Activated CD8-positive, alpha-beta memory T cell treated with anti-CD3 and anti-CD28 coated beads for 36 hours (primary cell): ENCODE measurements at regions not wholly inside any gene's neighbourhood (a gene's known extent, or its start where the extent isn't known, plus 50 kb on each side); places are given as distances from the start of the nearest gene placed in this dataset.

Experiments
- CTCF ChIA-PET: fragments of 350-600 bp; sonication (Branson Sonifier 250); formaldehyde crosslinking; loops from one replicate; lab custom pipeline; 2021; ENCODE audit warnings: antibody characterized with exemption; lab: Charles Lee
- POLR2A ChIA-PET: fragments of 350-600 bp; sonication (Branson Sonifier 250); formaldehyde crosslinking; loops from one replicate; lab custom pipeline; 2021; ENCODE audit warnings: antibody characterized with exemption; lab: Charles Lee

DNA sequence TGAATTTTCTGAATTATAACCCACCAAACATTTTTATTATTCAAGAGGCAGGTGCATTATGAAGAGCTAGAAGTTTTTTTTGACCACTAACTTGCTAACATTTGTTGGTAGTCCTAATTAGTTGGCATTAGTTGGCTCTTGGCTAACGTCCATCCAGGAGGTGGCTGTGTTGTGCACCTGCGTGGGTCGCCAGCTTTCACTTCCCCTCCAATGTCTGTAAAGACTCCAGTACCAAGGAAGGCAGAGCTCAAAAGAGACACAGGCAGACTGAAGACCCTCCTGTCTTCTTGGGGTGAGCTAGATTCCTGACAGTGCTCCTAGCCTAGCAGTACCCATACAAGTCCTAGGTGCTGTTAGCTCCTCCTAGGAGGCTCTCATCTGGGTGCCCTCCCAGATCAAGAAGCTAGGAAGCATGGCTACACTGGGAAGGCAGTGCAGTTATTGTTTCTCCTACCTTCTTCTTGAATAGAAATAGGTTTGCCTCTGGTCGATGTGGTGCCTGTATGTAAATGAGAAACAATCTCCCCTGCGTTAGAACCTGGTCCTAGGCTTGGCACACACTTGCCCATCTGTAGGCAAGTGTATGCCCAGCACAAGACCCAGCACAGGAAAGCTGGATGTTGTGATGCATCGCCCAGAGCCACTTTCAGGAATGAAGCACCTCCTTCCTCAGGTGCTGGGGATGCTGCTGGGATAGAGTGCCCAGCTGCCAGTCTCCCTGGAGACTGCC is 190.9 kb downstream of the ICE1 start:
- CTCF ChIA-PET, result no interaction called here
- POLR2A ChIA-PET, result interaction anchor here (0.7 kb wide), 1 partner anchor 106 kb away, joined by 4 read pairs; no protein-coding TSS in a partner anchor

GRCh38 chr5:5612096-5612495 is 189.6 kb downstream of the ICE1 start:
- ChIA-PET POLR2A (no interaction called here), CTCF (no interaction called here)

DNA sequence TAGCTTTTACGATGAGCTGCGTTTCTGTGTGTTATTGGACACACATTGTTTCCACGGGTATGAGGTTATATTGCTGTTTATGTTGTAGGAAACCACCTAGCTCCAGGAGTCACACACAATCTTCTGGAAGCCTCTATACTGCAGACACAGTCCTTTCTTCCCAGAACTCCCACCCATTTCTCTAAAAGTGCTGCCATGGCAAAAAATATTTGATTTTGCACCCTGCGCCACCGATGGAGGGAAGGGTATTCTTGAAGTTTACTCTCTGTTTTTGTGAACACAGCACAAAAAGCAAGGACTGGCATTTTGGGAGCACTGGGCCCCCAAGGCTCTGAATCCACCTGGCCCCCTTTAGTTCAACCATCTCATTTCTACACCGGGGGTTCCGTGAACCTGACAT is 187.5 kb downstream of the ICE1 start:
- POLR2A ChIA-PET, result no interaction called here

DNA sequence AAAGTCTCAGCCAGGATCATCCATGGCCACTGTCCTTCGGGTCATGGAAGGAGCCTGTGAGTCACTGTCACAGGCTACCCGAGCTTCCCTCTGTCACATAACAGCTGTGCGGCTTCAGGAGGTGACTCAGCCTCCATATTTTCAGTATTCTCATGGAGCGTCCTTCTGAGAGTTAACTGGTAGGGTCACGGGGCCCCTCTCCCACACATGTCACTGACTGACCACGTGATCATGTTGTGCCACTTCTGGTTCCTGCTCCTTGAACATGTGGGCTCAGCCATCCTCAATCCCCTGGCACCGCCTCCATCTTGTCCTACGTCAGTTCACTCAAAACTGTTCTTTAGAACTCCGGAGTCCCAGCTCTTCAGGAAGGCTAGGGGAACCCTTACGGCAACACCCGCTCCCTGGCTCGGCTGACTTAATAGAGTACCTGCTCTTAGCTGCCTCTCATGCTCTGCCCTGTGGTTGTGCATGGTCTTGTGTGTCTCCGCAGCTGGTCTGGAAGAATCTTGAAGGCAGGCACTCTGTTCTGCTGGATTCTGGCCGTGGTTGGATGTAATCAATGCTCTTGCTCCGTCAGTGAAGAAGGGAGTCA is 182.8 kb downstream of the ICE1 start:
- ChIA-PET POLR2A (no interaction called here), CTCF (no interaction called here)

More for the DNA sequence above, 187.5 kb downstream of the ICE1 start:
- CTCF ChIA-PET, result no interaction called here

- POLR2A ChIA-PET, result no interaction called here
- CTCF ChIA-PET, result no interaction called here
Measured at GRCh38 chr5:5602554-5602953, 180.1 kb downstream of the ICE1 start.

GRCh38 chr5:5598547-5599113 is 176.2 kb downstream of the ICE1 start:
- POLR2A ChIA-PET, result no interaction called here
- CTCF ChIA-PET, result no interaction called here

DNA sequence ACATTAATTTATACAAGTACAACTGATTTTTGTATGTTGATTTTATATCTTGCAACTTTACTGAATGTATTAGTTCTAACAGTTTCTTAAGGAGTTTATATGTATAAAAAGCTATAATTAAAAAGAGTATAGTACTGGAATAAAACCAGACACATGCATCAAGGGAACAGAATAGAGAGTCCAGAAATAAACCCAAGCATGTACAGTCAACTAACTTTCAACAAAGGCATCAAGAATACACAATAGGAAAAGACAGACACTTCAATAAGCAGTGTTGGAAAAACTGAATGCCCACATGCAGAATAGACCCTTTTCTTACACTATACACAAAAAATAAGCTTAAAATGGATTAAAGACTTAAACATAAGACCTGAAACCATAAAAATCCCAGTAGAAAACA is 170.9 kb downstream of the ICE1 start:
- POLR2A ChIA-PET, result no interaction called here
- CTCF ChIA-PET, result no interaction called here

DNA sequence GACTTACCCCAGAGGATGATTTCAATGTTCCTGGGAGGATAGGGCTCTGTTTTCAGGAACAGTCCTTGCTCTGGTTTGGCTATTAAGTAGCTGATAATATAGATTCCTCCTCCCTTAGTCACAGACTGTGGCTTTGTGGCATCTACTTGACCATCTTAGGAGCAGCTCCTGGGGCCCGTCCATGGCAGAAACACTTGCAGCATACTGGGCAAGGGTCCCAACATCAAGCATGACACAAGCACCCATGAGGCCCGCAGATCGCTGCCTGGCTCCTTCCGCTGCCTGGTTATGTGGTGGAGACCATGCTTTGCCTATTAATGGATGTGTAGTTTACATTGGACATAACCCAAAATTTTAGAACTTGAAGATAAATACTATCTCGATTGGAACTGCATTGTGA is 170.1 kb downstream of the ICE1 start:
- POLR2A ChIA-PET, result no interaction called here
- CTCF ChIA-PET, result no interaction called here

DNA sequence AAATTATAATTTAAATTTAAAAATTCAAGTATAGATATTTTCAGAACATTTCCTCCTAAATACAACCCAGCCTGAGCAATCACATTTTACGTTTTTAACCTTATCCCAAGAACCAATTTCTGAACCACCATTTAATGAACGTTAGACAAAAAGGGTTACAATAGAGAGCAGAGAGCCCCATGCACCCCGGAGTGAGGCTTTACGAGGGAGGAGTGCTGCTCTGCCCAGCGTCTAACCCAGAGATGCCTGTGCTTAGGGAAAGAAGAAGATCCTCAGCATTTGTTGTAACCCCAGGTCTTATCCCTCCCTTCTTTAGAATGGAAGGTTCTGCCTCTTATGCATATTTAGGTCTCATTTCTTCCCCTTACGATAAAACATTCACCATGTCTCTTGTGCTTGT is 169.1 kb downstream of the ICE1 start:
- CTCF ChIA-PET, result no interaction called here

GRCh38 chr5:5589857-5590256 is 167.4 kb downstream of the ICE1 start:
- ChIA-PET POLR2A (no interaction called here), CTCF (no interaction called here)

More for the DNA sequence above, 169.1 kb downstream of the ICE1 start:
- POLR2A ChIA-PET, result no interaction called here

DNA sequence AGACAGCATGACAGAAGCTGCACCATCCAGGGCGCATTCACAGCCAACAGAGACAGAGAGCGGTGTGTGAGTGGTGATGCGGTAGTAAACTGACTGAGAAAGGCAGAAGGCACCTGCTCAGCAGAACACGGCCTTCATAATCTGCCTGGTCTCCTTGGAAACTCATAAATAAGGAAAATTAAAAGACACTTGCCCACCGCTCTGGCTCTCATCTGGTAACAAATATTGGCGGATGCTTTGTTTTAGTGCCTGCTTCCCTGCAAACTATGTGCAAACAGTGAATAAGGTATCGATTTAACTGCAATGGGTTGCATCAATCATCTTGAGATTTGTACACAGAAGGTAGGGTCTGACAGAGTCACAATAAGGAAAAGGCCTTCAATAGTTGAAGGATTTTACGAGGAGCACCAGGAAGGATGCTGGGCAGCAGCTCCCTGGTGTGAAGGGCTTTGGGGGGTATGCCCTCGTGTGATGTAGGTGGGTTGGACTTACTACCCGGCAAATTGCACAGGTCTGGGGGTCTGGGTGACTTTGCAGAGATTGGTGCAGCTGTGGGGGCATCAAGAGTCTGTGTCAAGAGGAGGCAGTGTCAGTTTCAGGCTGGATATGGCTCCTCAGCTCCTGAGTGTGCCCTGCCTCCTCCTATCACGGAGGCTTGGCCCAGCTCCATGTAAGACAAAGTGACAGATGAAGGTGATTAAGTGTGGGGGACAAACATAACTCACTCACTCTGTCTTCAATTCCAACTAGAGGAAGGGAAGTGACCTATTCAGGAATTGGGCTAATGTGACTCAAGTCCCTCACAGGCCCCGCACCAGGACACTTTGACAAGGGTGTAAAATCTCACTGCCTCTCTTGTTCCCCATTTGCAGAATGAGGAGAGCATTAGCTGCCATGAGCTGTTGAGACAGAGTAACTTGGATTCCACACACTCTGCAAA is 166.7 kb downstream of the ICE1 start:
- POLR2A ChIA-PET, result no interaction called here
- CTCF ChIA-PET, result no interaction called here

DNA sequence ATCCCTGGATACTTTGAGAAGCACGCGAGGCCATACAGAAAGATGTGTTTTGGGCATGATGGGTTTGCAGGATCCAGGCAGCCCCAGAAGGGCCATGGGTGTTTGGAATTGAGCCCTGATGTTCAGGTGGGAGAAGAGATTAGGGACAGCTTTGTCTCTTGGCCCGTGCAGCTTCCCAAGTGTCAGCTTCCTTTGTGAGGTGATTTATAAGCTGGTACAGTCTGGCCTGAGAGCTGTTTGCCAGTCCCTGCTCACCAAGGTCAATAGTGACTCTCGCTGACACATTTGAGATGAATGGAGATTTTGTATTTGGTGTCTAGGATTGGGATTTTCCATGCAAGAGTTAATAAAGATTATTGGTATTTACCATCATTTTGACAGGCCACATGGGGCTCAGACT is 165.9 kb downstream of the ICE1 start:
- CTCF ChIA-PET, result no interaction called here

DNA sequence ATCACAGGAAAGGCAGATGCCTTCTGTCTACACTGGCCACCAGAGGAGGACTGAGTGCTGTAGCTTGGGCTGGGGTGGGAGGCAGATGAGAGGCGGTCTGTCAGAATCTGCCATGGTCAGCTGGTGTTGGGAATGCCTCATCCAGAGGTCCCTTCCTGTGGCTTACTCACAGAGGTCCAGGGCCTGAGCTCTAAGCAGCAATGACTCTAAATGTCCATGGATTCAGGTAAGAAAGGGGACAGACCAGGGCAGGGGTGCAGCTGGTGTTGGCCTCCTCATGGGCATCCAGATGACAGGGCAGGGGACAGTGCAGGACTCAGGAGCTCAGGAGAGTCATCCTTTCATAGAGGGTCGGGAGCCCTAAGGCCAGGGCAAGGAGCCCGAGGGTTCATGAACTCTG is 165.0 kb downstream of the ICE1 start:
- ChIA-PET POLR2A (no interaction called here), CTCF (no interaction called here)

More for the DNA sequence above, 165.9 kb downstream of the ICE1 start:
- POLR2A ChIA-PET, result no interaction called here

DNA sequence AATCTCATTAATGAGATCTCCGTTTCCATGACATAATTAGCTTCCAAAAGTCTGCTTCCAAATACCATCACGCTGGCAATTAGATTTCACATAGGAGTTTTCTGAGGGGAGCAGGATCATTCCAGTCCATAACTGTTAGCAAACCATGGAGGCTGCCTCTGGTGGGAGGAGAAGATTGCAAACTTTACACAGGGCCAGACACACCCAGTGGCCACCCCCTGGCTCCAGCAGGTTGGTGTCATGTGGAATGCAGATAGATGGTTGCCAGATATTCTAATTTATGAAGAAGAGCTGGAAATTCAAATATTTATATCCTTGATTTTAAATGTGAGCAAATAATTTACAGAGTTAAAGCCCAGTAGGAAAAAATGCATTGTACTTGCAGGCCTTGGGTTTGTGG is 164.2 kb downstream of the ICE1 start:
- ChIA-PET CTCF (no interaction called here), POLR2A (no interaction called here)

DNA sequence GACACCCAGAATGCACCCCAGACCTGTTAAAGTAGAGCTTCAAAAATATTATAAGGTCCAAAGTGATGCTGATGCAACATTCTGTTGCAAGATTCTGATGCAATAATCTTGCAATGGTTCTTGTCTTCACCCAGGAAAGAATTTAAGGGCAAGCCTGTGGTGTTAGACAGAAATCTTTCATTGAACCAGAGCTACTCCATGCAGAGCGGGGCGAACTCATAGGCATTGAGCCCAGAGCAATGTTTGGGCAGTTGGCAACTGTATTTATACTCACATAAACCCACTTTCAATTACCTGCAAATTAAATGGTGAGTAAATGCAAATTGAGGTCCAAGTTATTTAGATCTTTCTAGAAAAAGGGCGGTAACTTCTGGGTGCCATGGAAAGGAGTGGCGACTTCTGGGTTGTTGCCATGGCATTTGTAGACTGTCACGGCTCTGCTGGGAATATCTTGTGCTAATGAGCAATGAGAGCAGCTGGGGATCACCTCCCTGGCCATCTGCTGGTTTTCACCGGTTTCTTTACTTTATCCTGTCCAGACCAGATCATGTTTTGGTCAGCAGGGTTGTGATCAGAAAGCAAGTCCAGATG is 163.4 kb downstream of the ICE1 start:
- ChIA-PET POLR2A (no interaction called here), CTCF (no interaction called here)

GRCh38 chr5:5584751-5585150 is 162.3 kb downstream of the ICE1 start:
- ChIA-PET CTCF (no interaction called here), POLR2A (no interaction called here)

DNA sequence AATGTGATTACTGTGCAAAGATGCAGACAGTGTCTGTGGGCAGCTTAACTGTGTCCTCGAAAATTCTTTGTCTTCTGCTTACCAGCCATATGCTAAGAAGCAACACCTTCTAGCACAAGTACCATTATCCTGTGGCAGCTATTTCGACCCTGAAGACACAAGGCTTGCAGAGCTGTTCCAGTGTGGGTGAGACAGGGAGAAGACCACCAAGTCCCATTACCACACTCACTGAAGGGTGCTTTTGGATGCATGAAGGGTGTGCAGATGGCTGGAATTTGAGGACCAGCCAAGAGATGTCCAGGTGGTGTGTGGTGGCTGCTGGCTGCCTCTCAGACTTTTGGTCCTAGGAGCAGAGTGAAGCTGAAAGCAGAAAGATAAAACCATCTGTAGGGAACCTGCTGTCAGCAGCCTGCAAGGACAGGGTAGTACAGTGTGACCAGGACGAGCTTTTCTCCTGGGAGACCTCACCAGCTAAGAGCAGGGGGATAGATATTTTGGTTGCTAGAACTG is 161.8 kb downstream of the ICE1 start:
- CTCF ChIA-PET, result no interaction called here
- POLR2A ChIA-PET, result no interaction called here

DNA sequence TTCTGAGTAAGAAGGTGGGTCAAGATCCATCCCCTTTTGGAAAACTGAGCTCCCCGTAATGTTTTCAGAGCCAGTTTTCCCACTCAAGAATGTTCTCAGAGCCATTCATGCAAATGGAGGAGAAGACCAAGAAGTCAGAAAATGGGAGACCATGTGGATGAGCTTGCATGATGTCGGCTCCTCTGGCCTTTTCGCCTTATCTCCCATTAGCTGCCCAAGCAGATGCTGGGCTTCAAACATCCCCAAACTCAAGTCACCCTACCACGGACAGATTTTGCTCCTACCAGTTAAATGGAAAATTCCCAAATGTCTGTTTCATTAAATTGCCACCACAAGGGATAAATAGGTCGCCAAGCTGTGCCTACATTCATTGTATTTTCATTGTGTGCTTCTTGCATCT is 161.4 kb downstream of the ICE1 start:
- ChIA-PET CTCF (no interaction called here), POLR2A (no interaction called here)

DNA sequence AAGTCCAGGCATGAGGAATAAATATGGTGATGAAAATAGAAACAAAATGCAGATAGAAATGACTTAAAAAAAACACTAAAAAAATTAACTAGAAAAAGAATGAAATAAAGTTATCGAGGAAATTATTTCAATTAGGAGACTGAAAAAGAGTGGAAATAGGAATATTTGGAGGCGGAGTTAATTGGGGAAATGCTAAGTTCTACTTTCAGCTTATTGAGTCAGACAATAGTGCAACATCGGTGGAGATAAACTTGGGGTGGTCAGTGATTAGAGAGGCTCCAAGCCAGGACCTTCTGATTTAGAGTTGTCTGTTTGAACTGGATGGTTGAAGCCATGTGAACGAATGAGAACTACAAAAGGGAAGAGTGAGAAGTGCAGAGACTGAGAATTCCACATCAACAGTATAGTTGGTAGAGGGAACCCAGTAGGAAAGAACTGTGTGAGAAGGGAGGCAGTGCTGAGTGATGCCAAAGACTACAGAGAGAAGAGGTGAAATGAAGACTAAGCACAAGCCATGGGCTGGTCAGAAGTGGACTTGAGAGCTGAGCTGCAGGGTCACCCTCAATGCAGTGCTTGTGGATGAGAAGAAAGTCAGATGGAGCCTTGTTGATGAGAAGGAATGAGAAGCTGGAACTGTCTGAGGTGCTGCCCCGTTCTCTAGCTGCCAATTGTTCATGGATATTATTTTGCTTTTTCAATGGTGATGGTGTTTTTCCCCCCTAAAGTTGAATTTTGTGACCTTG is 160.7 kb downstream of the ICE1 start:
- ChIA-PET POLR2A (no interaction called here), CTCF (no interaction called here)
